ENCODE measurements at regions not wholly inside any gene's neighbourhood (a gene's known extent, or its start where the extent isn't known, plus 50 kb on each side); places are given as distances from the start of the nearest gene placed in this dataset.

GRCh38 chr10:107747851-107748250, 583.3 kb upstream of the SORCS1 start (continued):
- TF ChIP-seq CTCF (conservative IDR thresholded peaks at IDR 0.05; ENCODE audit: low read depth in 2 of 2) (no peak), CREB1 (CRISPR knock-in tag; IDR thresholded peaks at IDR 0.05; ENCODE audit: low read depth) (no peak)

GRCh38 chr10:107741971-107742370, 577.5 kb upstream of the SORCS1 start:
- no peak for ATAC-seq
- H3K27ac Mint-ChIP-seq, result no peak overlapping the region
- TF ChIP-seq ZNF114 (CRISPR knock-in tag; IDR thresholded peaks at IDR 0.05), result no peak
- no peak for TF ChIP-seq NANOG (IDR thresholded peaks at IDR 0.05; ENCODE audit: borderline replicate concordance)
- TF ChIP-seq EZH2phosphoT487 (IDR thresholded peaks at IDR 0.05; ENCODE audit: unreplicated experiment), result no peak
- TF ChIP-seq JUNB (IDR thresholded peaks at IDR 0.05; ENCODE audit: unreplicated experiment), result no peak
- no peak for TF ChIP-seq ETS1 (IDR thresholded peaks at IDR 0.05)
- TF ChIP-seq STAT1 (IDR thresholded peaks at IDR 0.05; ENCODE audit: unreplicated experiment), result no peak
- TF ChIP-seq ZNF331 (CRISPR knock-in tag; IDR thresholded peaks at IDR 0.05; ENCODE audit: low read depth), result no peak
- no peak for TF ChIP-seq EZH2 (IDR thresholded peaks at IDR 0.05; ENCODE audit: low read depth, unreplicated experiment)
- no peak for TF ChIP-seq CTCF (conservative IDR thresholded peaks at IDR 0.05; ENCODE audit: low read depth in 2 of 2)
- no peak for TF ChIP-seq ZNF462 (CRISPR knock-in tag; IDR thresholded peaks at IDR 0.05)

More at GRCh38 chr10:107741971-107742370, 577.5 kb upstream of the SORCS1 start:
- H3K27ac ChIP-seq (ENCODE audit: low read depth), result no peak overlapping the region
- DNase-seq (ENCODE audit: low spot score), result no peak
- H3K36me3 Mint-ChIP-seq (ENCODE audit: low read depth), result no peaks in the 10 kb centered on the region
- 0 out of 3 replicates have a peak, but pooled peaks cover 2% of the 10 kb centered on the region for H3K9me3 Mint-ChIP-seq
- no peak overlapping the region for H3K4me3 ChIP-seq
- no peaks in the 10 kb centered on the region for H3K4me1 Mint-ChIP-seq
- no peaks in the 10 kb centered on the region for H3K4me1 ChIP-seq (ENCODE audit: insufficient read depth)
- no peaks in the 10 kb centered on the region for H4K20me1 ChIP-seq (replicated peaks; ENCODE audit: insufficient read depth)
- no peak overlapping the region for H3K4me3 Mint-ChIP-seq
- no peaks in the 10 kb centered on the region for H3K27me3 Mint-ChIP-seq (ENCODE audit: insufficient read depth, low read depth, poor library complexity)
- no peak overlapping the region for H2AFZ ChIP-seq
- H3K9me2 ChIP-seq (ENCODE audit: insufficient read depth), result no peaks in the 10 kb centered on the region
- no peaks in the 10 kb centered on the region for H3K36me3 ChIP-seq (ENCODE audit: insufficient read depth)
- no peaks in the 10 kb centered on the region for H3K27me3 ChIP-seq (ENCODE audit: insufficient read depth)
- no peaks in the 10 kb centered on the region for H3F3A ChIP-seq (replicated peaks; ENCODE audit: low read depth)
- no peak overlapping the region for H3K4me2 ChIP-seq
- H3K79me2 ChIP-seq (replicated peaks; ENCODE audit: insufficient read depth), result no peaks in the 10 kb centered on the region

Measured in GM23338 (cell line).